Erythroblast (primary cell): ENCODE measurements at regions not wholly inside any gene's neighbourhood (a gene's known extent, or its start where the extent isn't known, plus 50 kb on each side); places are given as distances from the start of the nearest gene placed in this dataset.

Experiments
- DNase-seq, 2 experiments: peaks; one replicate each; lab custom pipeline; 2025; lab: John Stamatoyannopoulos, UW
- GATA1 ChIP-seq: IDR thresholded peaks from 2 replicates; pipeline ENCODE4 v1.6.1; 2011; ENCODE audit warnings: low read depth, mild to moderate bottlenecking, control low read depth, low read length, moderate library complexity
- POLR2A ChIP-seq: IDR thresholded peaks from 2 replicates; pipeline ENCODE4 v1.6.1; 2011; ENCODE audit warnings: mild to moderate bottlenecking, low read length

DNA sequence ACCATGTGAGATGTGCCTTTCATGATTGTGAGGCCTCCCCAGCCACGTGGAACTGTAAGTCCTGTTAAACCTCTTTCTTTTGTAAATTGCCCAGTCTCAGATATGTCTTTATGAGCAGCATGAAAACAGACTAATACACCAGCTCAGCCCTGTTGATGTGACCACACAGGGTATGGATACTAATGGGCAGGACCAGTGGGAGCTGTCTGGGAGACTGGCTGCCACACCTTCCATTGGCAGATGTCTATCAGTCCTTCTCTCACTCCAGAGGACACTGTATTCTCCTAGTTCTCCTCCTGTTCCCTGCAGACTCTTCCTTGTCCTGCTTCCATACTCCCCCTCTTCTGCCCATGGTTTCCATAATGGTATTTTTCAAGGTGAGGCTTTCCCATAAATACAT lies 104.4 kb downstream of the PRLHR start:
- TF ChIP-seq GATA1 (no peak), POLR2A (no peak)
- DNase-seq, result no peak

DNA sequence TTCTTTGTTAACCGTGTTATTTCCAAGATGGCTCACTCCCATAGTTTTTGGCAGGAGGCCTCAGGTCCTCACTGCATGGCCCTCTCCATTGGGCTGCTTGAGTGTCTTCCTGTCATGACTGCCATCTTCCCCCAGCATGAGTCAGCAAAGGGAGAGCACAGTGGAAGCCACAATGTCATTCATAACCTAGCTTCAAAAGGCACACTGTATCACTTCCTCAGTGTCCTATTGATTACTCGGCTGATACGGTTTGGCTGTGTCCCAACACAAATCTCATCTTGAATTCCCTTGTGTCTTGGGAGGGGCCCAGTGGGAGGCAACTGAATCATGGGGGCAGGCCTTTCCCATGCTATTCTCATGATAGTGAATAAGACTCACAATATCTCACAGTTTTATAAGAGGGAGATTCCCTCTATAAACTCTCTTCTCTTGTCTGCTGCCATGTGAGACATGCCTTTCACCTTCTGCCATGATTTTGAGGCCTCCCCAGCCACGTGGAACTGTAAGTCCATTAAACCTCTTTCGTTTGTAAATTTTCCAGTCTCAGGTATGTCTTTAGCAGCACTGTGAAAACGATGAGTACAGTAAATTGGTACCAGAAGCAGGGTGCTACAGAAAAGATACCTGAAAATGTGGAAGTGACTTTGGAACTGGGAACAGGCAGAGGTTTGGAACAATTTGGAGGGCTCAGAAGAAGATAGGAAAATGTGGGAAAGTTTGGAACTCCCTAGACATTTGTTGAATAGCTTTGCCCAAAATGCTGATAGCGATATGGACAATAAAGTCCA lies 106.5 kb downstream of the PRLHR start:
- TF ChIP-seq GATA1, result no peak
- no peak for TF ChIP-seq POLR2A

DNA sequence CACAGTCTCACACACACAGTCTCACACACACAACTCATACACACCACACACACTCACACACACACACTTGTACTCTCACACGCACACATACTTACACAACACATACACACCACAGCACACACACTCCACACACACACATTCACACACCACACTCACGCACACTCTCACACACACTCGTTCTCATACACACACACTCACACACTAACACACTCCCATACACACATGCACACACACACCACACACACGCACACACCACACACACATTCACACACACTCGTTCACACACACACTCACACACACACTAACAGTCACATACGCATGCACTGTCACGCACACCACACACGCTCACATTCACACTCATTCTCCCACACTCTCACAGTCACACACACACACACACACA lies 109.8 kb downstream of the PRLHR start:
- DNase-seq, result no peak
- TF ChIP-seq GATA1, result no peak
- no peak for TF ChIP-seq POLR2A

More for the DNA sequence above, 106.5 kb downstream of the PRLHR start:
- no peak for DNase-seq

DNA sequence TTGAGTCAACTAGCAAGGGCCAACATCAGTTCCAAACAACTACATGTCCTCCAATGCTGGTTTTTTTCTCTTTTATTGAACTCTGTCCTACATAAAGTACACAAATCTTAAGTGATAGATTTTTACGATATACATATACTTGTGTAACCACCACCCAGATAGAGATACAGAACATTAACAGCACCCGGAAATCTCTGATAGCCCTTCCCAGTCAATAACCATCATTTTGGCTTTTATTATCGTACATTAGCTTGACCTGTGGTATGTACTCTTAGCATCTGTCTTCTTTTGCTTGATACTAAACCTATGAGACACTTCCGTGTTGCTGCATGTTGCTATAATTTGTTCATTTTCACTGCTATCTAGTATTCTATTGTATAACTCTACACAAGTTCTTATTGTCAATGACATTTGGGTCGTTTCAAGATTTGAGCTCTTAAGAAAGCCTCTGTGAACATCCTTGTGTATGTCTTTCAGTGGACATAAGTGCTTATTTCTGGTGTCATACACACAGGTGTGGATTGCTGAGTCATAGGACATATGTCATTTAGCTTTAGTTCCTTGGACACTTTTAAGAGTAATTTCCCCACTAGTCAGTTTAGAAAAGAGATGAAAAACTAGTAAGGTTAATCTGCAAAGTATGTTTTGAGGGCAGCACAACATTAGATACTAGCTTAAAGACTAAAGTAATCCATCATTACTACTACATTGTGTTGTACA lies 111.1 kb downstream of the PRLHR start:
- DNase-seq, result no peak
- TF ChIP-seq GATA1, result no peak
- no peak for TF ChIP-seq POLR2A

DNA sequence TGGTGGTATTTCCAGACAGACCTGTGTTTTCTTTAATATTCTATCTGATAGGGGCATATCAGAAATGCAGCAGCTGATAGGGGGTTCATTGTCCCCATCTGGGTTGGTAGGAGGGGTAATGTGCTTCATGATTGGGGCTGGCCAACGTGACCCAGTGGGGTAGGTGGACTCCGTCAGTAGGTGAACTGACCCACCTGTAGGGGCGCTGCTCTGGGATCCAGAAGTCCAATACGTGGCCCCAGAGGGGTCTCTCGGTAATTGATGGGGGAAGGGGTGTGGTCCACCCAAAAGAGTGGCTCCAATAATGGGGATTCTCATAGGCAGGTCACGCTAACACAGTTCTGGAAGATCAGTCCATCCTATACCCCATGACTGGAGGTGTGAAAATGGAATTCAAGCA lies 112.0 kb downstream of the PRLHR start:
- TF ChIP-seq POLR2A (no peak), GATA1 (no peak)
- no peak for DNase-seq

DNA sequence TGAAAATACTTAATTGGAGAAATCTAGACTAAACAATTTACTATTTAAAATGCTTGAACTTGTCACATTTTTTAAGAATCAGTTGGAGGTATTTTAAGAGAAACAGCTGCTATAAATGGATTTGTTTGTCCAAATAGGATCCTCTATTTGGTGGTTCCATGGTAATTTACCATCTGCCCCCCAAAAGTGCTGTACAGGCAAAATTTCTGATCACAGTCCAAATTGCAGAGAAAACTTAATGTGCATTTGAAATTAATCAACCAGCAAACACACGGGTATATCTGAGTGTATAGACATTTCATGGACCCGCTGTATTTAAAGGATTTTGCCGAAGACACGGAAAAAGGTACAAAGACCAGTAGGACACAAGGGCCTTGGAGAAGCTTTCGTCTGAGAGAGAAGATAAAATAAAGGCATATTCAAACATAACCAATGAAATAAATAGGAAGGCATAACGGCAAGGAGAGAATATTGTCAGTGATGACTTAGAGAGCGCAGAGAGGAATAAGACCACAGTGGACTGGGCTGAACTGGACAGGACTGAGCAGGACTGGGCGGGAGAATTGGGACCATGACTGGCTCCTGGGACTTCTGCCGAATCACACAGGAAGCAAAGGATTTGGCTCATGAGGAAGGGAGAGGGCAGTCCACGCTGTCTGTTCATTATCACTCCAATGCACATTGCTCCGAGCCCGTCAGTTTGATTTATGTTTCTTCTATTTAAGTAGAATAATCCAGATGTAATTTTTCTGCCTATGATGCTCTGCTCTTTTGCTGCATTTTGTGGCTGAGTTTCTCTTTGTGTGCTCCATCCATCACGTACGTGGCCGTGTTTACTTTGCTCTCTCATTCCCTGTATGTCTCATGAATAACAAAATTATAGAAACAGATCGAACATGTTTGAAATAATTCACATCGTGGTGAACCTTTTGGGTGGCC lies 112.8 kb downstream of the PRLHR start:
- no peak for DNase-seq
- TF ChIP-seq POLR2A (no peak), GATA1 (no peak)

DNA sequence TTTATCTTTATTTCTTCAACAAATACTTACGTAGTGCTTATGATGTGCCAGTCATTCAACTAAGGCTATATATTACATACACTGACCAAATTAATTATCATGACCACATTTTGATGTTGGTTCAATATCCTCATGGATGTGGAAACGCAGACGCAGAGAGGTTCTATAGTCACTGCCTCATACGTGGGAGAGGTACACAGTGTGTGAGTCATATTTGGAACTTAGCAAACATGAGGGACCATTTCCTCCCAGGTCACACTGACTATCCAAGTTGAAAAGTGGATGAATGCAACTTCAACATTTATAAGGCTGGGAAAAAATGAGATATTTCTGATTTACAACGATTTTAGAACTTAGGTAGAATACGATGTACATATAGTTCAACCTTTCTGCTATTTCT lies 113.6 kb downstream of the PRLHR start:
- TF ChIP-seq POLR2A (no peak), GATA1 (no peak)
- no peak for DNase-seq

DNA sequence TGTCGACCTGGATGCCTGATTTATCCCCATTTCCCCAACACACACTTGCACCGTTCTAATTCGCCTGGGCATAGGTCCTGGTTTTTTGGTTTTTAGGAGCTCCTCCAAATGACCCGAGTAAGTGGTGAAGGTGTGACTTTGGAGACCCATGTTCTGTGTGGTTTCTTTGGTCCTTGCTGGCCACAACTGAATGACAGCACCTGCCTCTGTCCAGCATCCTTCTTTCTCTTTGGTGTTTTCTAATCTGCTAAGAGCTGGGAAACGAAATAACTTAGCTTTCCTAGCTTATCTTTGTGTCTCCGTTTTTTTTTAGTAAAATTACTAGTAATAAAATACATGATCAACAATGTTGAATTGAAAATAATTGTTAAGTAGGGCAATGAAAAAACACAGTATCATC lies 120.2 kb downstream of the PRLHR start:
- DNase-seq, result no peak
- no peak for TF ChIP-seq GATA1
- no peak for TF ChIP-seq POLR2A

DNA sequence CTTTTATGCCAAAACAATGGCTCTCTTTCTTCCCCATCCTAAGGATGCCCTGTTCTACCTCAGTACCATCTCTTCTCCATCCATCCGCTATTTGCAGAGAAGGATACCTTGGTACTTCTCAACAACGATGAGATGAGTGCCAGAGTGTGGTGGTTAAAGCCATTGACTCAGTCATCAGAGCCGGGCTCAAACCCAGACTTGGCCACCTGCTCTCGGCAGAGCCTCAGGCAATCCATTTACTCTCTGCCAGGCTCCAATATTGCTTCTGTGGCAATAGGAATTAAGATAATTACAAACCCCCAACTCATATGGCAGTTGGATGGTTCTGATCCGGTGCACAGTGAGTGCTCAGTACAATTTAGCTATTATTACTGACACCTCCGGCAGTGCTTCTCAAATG lies 121.3 kb downstream of the PRLHR start:
- DNase-seq, result no peak
- TF ChIP-seq GATA1 (no peak), POLR2A (no peak)

DNA sequence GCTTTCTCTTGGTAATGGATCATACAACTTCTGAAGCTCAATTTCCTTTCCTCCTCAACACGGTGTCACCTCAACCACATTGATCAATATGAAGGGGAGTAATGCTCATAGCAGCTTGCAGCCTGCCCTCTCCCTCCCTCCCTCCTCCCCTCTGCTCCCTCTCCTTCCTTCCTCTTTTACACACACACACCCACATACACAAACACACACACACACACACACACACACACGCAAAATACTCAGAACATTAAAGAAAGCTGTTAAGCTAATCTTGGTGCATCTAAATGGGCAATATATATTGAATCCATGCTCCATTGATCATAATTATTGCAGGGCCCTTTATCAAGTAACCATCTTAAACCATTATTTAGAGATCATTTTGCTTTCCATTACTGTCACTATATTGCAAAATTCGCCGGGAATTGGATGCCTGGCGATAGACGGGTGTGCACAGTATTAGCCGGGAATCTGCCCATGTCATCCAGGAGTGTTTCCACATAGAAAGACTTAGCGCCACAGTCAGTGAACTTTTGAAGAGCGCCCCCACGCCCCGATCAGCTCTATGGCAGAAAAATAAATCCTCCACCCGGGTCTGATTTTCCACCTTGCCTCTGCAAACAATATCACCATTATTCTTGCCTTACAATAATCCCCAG lies 122.0 kb downstream of the PRLHR start:
- no peak for DNase-seq
- TF ChIP-seq POLR2A (no peak), GATA1 (no peak)

DNA sequence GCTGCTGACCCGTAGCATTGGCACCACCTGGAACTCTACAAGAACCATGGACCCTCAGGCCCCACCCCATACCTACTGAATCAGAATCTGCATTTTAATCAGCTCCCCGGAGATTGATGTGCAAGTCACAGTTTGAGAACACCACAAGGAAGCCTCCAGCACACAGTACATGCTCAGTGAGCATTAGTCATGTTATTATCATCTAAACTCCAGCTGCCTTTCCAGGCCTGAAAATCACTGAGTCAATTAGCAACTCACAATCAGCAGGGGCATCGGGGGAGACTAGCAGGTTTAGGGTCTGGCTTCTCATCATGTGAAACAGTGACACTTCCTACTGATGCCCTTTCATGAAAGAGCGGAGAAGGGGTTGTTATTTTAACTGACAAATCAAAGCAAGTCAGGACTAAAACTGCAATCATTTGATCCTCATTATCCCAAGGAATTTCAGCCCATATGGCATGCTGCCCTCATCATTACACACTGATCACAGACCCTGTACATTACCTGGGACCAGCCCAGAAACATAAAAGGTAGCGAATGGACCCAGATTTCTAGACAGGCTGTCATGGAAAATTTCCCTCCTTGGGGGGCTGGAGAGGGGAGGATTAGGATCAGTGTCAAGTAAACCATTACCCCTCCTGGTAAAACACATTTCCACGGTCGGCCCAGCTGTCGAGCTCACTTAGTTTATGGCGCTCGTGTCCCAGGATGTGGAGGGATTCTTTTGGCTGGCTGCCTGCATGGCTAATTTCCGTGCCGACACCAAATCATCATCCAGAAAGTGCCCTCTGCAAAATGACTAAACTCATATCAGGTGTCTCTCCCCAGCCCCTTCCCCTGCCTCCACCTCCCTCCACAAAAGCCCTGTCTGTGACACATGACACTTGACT lies 122.8 kb downstream of the PRLHR start:
- no peak for DNase-seq
- TF ChIP-seq GATA1 (no peak), POLR2A (no peak)

DNA sequence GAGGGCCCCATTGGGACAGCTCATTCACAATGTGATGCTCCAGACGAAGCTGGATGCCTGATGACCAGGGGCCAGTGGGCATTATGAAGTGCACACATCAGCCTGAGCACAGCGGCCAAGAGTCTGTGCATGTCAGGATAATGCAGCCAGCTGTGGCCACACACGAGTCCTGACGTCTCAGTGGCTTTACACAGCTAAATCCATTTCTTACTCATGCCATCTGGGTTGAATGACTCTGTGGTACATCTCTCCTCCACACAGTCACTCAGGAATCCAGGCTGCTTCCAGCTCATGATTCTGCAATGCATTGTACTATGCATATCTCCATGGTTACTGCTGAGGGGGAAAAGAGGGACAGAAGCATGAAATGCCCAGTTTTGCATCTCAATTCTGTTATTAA lies 123.6 kb downstream of the PRLHR start:
- no peak for DNase-seq
- TF ChIP-seq GATA1, result no peak
- no peak for TF ChIP-seq POLR2A
